HL-60 (cell line): ENCODE measurements at regions not wholly inside any gene's neighbourhood (a gene's known extent, or its start where the extent isn't known, plus 50 kb on each side); places are given as distances from the start of the nearest gene placed in this dataset.

ENCODE experiments used
- DNase-seq, 2 experiments: peaks; one replicate each; pipeline ENCODE4 v3.0.0-alpha.2; 2010 to 2020; ENCODE audit warnings: low read depth in 1 of 2, low spot score in 1 of 2
- H3K27ac ChIP-seq: fragments of 250-450 bp; sonication (Bioruptor Pico); replicated peaks from 2 replicates; pipeline ENCODE4 v1.5.1; 2020; ENCODE audit warnings: mild to moderate bottlenecking, moderate library complexity
- H3K27me3 ChIP-seq: fragments of 250-450 bp; sonication (Bioruptor Pico); 2 replicates; pipeline ENCODE4 v1.5.1; 2021; ENCODE audit warnings: mild to moderate bottlenecking, moderate library complexity; ENCODE audit not compliant: insufficient read depth, poor library complexity, severe bottlenecking
- H3K4me3 ChIP-seq: replicated peaks from 2 replicates; pipeline ENCODE4 v1.5.1; 2011; ENCODE audit warnings: mild to moderate bottlenecking, control low read depth, low read length; ENCODE audit not compliant: insufficient read depth
- CTCF ChIP-seq: IDR thresholded peaks from one replicate; pipeline ENCODE4 v1.5.1; 2011; ENCODE audit warnings: low read length, control low read depth, inconsistent platforms; ENCODE audit not compliant: insufficient read depth
- GABPA ChIP-seq: IDR thresholded peaks from 2 replicates; pipeline ENCODE4 v1.6.1; 2012; ENCODE audit warnings: low read depth
- POLR2AphosphoS5 ChIP-seq: IDR thresholded peaks from 2 replicates; pipeline ENCODE4 v1.6.1; 2012; ENCODE audit warnings: low read depth
- REST ChIP-seq: IDR thresholded peaks from 2 replicates; pipeline ENCODE4 v1.6.1; 2012; ENCODE audit warnings: low read depth; ENCODE audit not compliant: insufficient replicate concordance
- SPI1 ChIP-seq: IDR thresholded peaks from 2 replicates; pipeline ENCODE4 v1.6.1; 2012; ENCODE audit warnings: low read depth, mild to moderate bottlenecking, borderline replicate concordance

- Histone ChIP-seq H3K27me3 (no peaks in the 10 kb centered on the region), H3K4me3 (no peak overlapping the region), H3K27ac (no peak overlapping the region)
- DNase-seq, result no peak
- no peak for TF ChIP-seq CTCF
- no peak for TF ChIP-seq POLR2AphosphoS5
- no peak for TF ChIP-seq SPI1
- TF ChIP-seq REST, result no peak
- no peak for TF ChIP-seq GABPA
These were observed 334.8 kb upstream of the LARGE1 start for GRCh38 chr22:34255042-34255441.

- H3K4me3 ChIP-seq, result no peak overlapping the region
- H3K27me3 ChIP-seq, result no peaks in the 10 kb centered on the region
- no peak for TF ChIP-seq SPI1
- TF ChIP-seq GABPA, result no peak
- TF ChIP-seq REST, result no peak
- no peak for TF ChIP-seq POLR2AphosphoS5
- TF ChIP-seq CTCF, result no peak
- DNase-seq, result no peak
- no peak overlapping the region for H3K27ac ChIP-seq
These were observed 357.8 kb upstream of the LARGE1 start for GRCh38 chr22:34278121-34278520.

GRCh38 chr22:34281738-34282137 is 361.5 kb upstream of the LARGE1 start:
- TF ChIP-seq REST (no peak), GABPA (no peak), CTCF (no peak), SPI1 (no peak), POLR2AphosphoS5 (no peak)
- H3K4me3 ChIP-seq, result no peak overlapping the region
- DNase-seq, result no peak
- no peak overlapping the region for H3K27ac ChIP-seq
- no peaks in the 10 kb centered on the region for H3K27me3 ChIP-seq
